Erythroblast (primary cell): ENCODE measurements at regions not wholly inside any gene's neighbourhood (a gene's known extent, or its start where the extent isn't known, plus 50 kb on each side); places are given as distances from the start of the nearest gene placed in this dataset.

Experiments used
- GATA1 ChIP-seq: IDR thresholded peaks from 2 replicates; pipeline ENCODE4 v1.6.1; 2011; ENCODE audit warnings: low read depth, mild to moderate bottlenecking, control low read depth, low read length, moderate library complexity
- POLR2A ChIP-seq: IDR thresholded peaks from 2 replicates; pipeline ENCODE4 v1.6.1; 2011; ENCODE audit warnings: mild to moderate bottlenecking, low read length

- TF ChIP-seq POLR2A: no peak
- TF ChIP-seq GATA1: no peak
Observed at GRCh38 chr2:67272195-67272594, 124.9 kb upstream of the ETAA1 start.
